IMR-90 (cell line): ENCODE measurements at regions not wholly inside any gene's neighbourhood (a gene's known extent, or its start where the extent isn't known, plus 50 kb on each side); places are given as distances from the start of the nearest gene placed in this dataset.

Source experiments
- ATAC-seq: fragments of 200-7000 bp; cut with Tn5 transposase; 2 replicates; pipeline ENCODE4 v1.9.1; 2020; ENCODE audit warnings: low read depth, mild to moderate bottlenecking, moderate library complexity
- BruUV-seq: library from RNA; stranded (reverse); fragments of 400-500 nt; replicated peaks from 2 replicates; lab custom pipeline; 2021; lab: Mats Ljungman, UMichigan
- CTCF ChIA-PET: fragments of 300-600 bp; formaldehyde crosslinking; extraction: SDS; loops from one replicate; lab custom pipeline; 2021; ENCODE audit warnings: antibody characterized with exemption; lab: Yijun Ruan, JAX
- POLR2A ChIA-PET: fragments of 300-600 bp; sonication (Branson Sonifier 250); formaldehyde crosslinking; loops from one replicate; lab custom pipeline; 2022; ENCODE audit warnings: antibody characterized with exemption; ENCODE audit not compliant: unreplicated experiment; lab: Charles Lee
- DNase-seq: peaks from one replicate; pipeline ENCODE4 v3.0.0; 2013
- H2AFZ ChIP-seq: replicated peaks from 2 replicates; pipeline ENCODE3; 2013; ENCODE audit warnings: low read length, mild to moderate bottlenecking; ENCODE audit not compliant: poor library complexity
- H2AK5ac ChIP-seq: 2 replicates; pipeline ENCODE4 v1.6.1; 2013; ENCODE audit warnings: low read depth, low read length, inconsistent platforms
- H2AK9ac ChIP-seq: replicated peaks from 2 replicates; pipeline ENCODE3; 2013; ENCODE audit warnings: mild to moderate bottlenecking, low read depth, low read length, moderate library complexity; ENCODE audit not compliant: poor library complexity
- H2BK120ac ChIP-seq: 2 replicates; pipeline ENCODE4 v1.6.1; 2013; ENCODE audit warnings: low read depth, low read length, inconsistent platforms
- H2BK15ac ChIP-seq: 3 replicates; pipeline ENCODE4 v1.6.1; 2013; ENCODE audit warnings: low read depth, low read length, inconsistent platforms
- H2BK20ac ChIP-seq: 2 replicates; pipeline ENCODE4 v1.6.1; 2013; ENCODE audit warnings: low read depth, mild to moderate bottlenecking, inconsistent platforms, low read length, moderate library complexity
- H2BK5ac ChIP-seq: 2 replicates; pipeline ENCODE4 v1.6.1; 2013; ENCODE audit warnings: mild to moderate bottlenecking, low read depth, low read length, inconsistent platforms; ENCODE audit not compliant: poor library complexity, severe bottlenecking
- H3K14ac ChIP-seq: replicated peaks from 2 replicates; pipeline ENCODE4 v1.6.1; 2013; ENCODE audit warnings: low read depth, low read length, inconsistent platforms
- H3K18ac ChIP-seq: 2 replicates; pipeline ENCODE4 v1.6.1; 2013; ENCODE audit warnings: low read depth, low read length, control low read depth
- H3K23ac ChIP-seq: 2 replicates; pipeline ENCODE4 v1.6.1; 2013; ENCODE audit warnings: low read depth, low read length, inconsistent platforms
- H3K27ac ChIP-seq: 2 replicates; pipeline ENCODE4 v1.5.1; 2013; ENCODE audit warnings: mild to moderate bottlenecking, control low read depth, low read length; ENCODE audit not compliant: insufficient read depth
- H3K27me3 ChIP-seq: 2 replicates; pipeline ENCODE4 v1.6.1; 2013; ENCODE audit warnings: low read length; ENCODE audit not compliant: control insufficient read depth, insufficient read depth
- H3K36me3 ChIP-seq: 2 replicates; pipeline ENCODE4 v1.6.1; 2013; ENCODE audit warnings: low read length, mixed read lengths; ENCODE audit not compliant: control insufficient read depth, insufficient read depth
- H3K4ac ChIP-seq: 2 replicates; pipeline ENCODE4 v1.6.1; 2013; ENCODE audit warnings: low read depth, low read length, inconsistent platforms
- H3K4me1 ChIP-seq: 2 replicates; pipeline ENCODE4 v1.6.1; 2013; ENCODE audit warnings: low read length, mixed read lengths; ENCODE audit not compliant: control insufficient read depth, insufficient read depth
- H3K4me2 ChIP-seq: 2 replicates; pipeline ENCODE4 v1.6.1; 2013; ENCODE audit warnings: low read depth, mild to moderate bottlenecking, control low read depth, low read length, moderate library complexity
- H3K4me3 ChIP-seq: 2 replicates; pipeline ENCODE4 v1.5.1; 2013; ENCODE audit warnings: low read depth, mild to moderate bottlenecking, control low read depth, low read length, moderate library complexity; ENCODE audit not compliant: insufficient read depth
- H3K56ac ChIP-seq: 2 replicates; pipeline ENCODE4 v1.6.1; 2013; ENCODE audit warnings: low read length, inconsistent platforms; ENCODE audit not compliant: insufficient read depth; ENCODE audit errors: extremely low read depth
- H3K79me1 ChIP-seq, 2 experiments: 2 replicates each; pipeline ENCODE4 v1.6.1; 2013; ENCODE audit warnings: low read length in 2 of 2, inconsistent platforms in 1 of 2, low read depth in 1 of 2
- H3K9ac ChIP-seq: 2 replicates; pipeline ENCODE4 v1.6.1; 2013; ENCODE audit warnings: low read depth, low read length, control low read depth
- H3K9me1 ChIP-seq: 2 replicates; pipeline ENCODE4 v1.6.1; 2013; ENCODE audit warnings: low read length, inconsistent platforms; ENCODE audit not compliant: insufficient read depth
- H3K9me3 ChIP-seq: 2 replicates; pipeline ENCODE4 v1.6.1; 2013; ENCODE audit warnings: low read length; ENCODE audit not compliant: control insufficient read depth, insufficient read depth
- H4K20me1 ChIP-seq: 2 replicates; pipeline ENCODE4 v1.6.1; 2013; ENCODE audit warnings: low read length, inconsistent platforms; ENCODE audit not compliant: insufficient read depth
- H4K5ac ChIP-seq: 2 replicates; pipeline ENCODE4 v1.6.1; 2013; ENCODE audit warnings: mild to moderate bottlenecking, low read depth, low read length, control low read depth
- H4K8ac ChIP-seq, 2 experiments: 2 replicates each; pipeline ENCODE4 v1.6.1; 2013; ENCODE audit warnings: low read depth in 2 of 2, low read length in 2 of 2, control low read depth in 1 of 2, inconsistent platforms in 1 of 2
- H4K91ac ChIP-seq: 2 replicates; pipeline ENCODE4 v1.6.1; 2013; ENCODE audit warnings: low read depth, low read length, inconsistent platforms; ENCODE audit not compliant: insufficient read depth
- BHLHE40 ChIP-seq: fragments of 150-350 bp; IDR thresholded peaks from 2 replicates; pipeline ENCODE4 v1.6.1; 2016; ENCODE audit warnings: mild to moderate bottlenecking, low read depth, low read length
- CEBPB ChIP-seq: IDR thresholded peaks from 2 replicates; pipeline ENCODE4 v1.6.1; 2012; ENCODE audit warnings: low read depth, low read length, improper control_type of control experiment
- CHD1 ChIP-seq: IDR thresholded peaks from 2 replicates; pipeline ENCODE4 v1.6.1; 2012; ENCODE audit warnings: low read depth, low read length, improper control_type of control experiment
- CTCF ChIP-seq: conservative IDR thresholded peaks from 2 replicates; pipeline ENCODE4 v1.5.1; 2012; ENCODE audit warnings: mild to moderate bottlenecking, low read depth, low read length, improper control_type of control experiment
- ELK1 ChIP-seq: fragments of 150-350 bp; IDR thresholded peaks from 2 replicates; pipeline ENCODE4 v1.6.1; 2016; ENCODE audit warnings: low read depth, mild to moderate bottlenecking, low read length, moderate library complexity, borderline replicate concordance
- FOS ChIP-seq: fragments of 150-350 bp; IDR thresholded peaks from 2 replicates; pipeline ENCODE4 v1.6.1; 2016; ENCODE audit warnings: low read depth, low read length
- MAFK ChIP-seq: IDR thresholded peaks from 2 replicates; pipeline ENCODE4 v1.6.1; 2012; ENCODE audit warnings: low read depth, low read length, improper control_type of control experiment
- MAZ ChIP-seq: IDR thresholded peaks from 2 replicates; pipeline ENCODE4 v1.6.1; 2012; ENCODE audit warnings: low read depth, mild to moderate bottlenecking, low read length, improper control_type of control experiment, moderate library complexity, borderline replicate concordance
- MXI1 ChIP-seq: IDR thresholded peaks from 2 replicates; pipeline ENCODE4 v1.6.1; 2012; ENCODE audit warnings: low read depth, mild to moderate bottlenecking, low read length, moderate library complexity, borderline replicate concordance
- NFE2L2 ChIP-seq: fragments of 150-350 bp; IDR thresholded peaks from 2 replicates; pipeline ENCODE4 v1.6.1; 2016; ENCODE audit warnings: low read depth, mild to moderate bottlenecking, low read length
- POLR2A ChIP-seq: IDR thresholded peaks from 2 replicates; pipeline ENCODE4 v1.6.1; 2012; ENCODE audit warnings: mild to moderate bottlenecking, low read depth, low read length
- RAD21 ChIP-seq: IDR thresholded peaks from 2 replicates; pipeline ENCODE4 v1.6.1; 2012; ENCODE audit warnings: low read length, improper control_type of control experiment
- RCOR1 ChIP-seq: IDR thresholded peaks from 2 replicates; pipeline ENCODE4 v1.6.1; 2012; ENCODE audit warnings: mild to moderate bottlenecking, low read length, improper control_type of control experiment; ENCODE audit not compliant: insufficient replicate concordance
- RFX5 ChIP-seq: IDR thresholded peaks from 2 replicates; pipeline ENCODE4 v1.8.0; 2012; ENCODE audit warnings: low read depth, mild to moderate bottlenecking, low read length, moderate library complexity
- SMC3 ChIP-seq: fragments of 150-350 bp; IDR thresholded peaks from 2 replicates; pipeline ENCODE4 v1.6.1; 2016; ENCODE audit warnings: low read depth, mild to moderate bottlenecking, antibody characterized with exemption, low read length, moderate library complexity
- USF2 ChIP-seq: fragments of 150-350 bp; IDR thresholded peaks from 2 replicates; pipeline ENCODE4 v1.6.1; 2017; ENCODE audit warnings: mild to moderate bottlenecking, antibody characterized with exemption, low read length, low read depth
- WGBS, 2 experiments: methylation state at CpG; one replicate each; pipeline versions ENCODE4 v1.1.5 to v1.1.7; 2013; ENCODE audit warnings: missing lambda C conversion rate in 2 of 2; ENCODE audit not compliant: insufficient read length in 1 of 2; ENCODE audit errors: extremely low coverage in 2 of 2; 5-methylcytosine and 5-hydroxymethylcytosine counted together
- dilution Hi-C: fragments of 300-500 bp; cut with HindIII; formaldehyde crosslinking; loops from one replicate; pipeline ENCODE4 v1.14.3; 2018; ENCODE audit warnings: low sequenced_read_pairs; ENCODE audit not compliant: unreplicated experiment
- in situ Hi-C: fragments of 300-500 bp; cut with MboI; formaldehyde crosslinking; loops from 3 replicates; pipeline ENCODE4 v1.14.3; 2019; ENCODE audit warnings: low sequenced_read_pairs, inconsistent platforms, mixed read lengths
- intact Hi-C: fragments of 100-400 bp; cut with micrococcal nuclease; formaldehyde crosslinking; loops from 2 replicates; pipeline ENCODE4 v1.10.0; 2022

GRCh38 chr1:56327195-56327594, 252.2 kb downstream of the PLPP3 start:
- BruUV-seq, result no TSS peak
- H3K27ac ChIP-seq, result no peak overlapping the region
- H3K18ac ChIP-seq, result no peak overlapping the region
- CTCF ChIA-PET, result no interaction called here
- H3K4me3 ChIP-seq, result no peak overlapping the region
- 80 to 100% methylated on average over 1 of the region's 1 CpG for WGBS, 2 experiments
- H3K56ac ChIP-seq, result no peak overlapping the region
- intact Hi-C loops (loop anchor here (10.0 kb wide), 1 partner anchor 248 kb away; the partner anchor contains the start of gene PLPP3), in situ Hi-C loops (no loop called here), dilution Hi-C loops (no loop called here)
- no peak overlapping the region for H4K8ac ChIP-seq
- H2BK20ac ChIP-seq, result no peak overlapping the region
- H2AK9ac ChIP-seq, result no peak overlapping the region
- H2BK5ac ChIP-seq, result no peak overlapping the region
- H2AFZ ChIP-seq, result no peak overlapping the region
- peaks cover 25% of the 10 kb centered on the region for H3K4me1 ChIP-seq
- no peak overlapping the region for H2BK15ac ChIP-seq
- H3K4me2 ChIP-seq, result no peak overlapping the region
- POLR2A ChIA-PET, result no interaction called here
- H3K23ac ChIP-seq, result no peak overlapping the region
- no peak for ATAC-seq
- H3K9me3 ChIP-seq, result no peaks in the 10 kb centered on the region
- H2AK5ac ChIP-seq, result peak overlapping the region; percentile 7; the same call in 1 of the 2 replicates
- peaks cover 8% of the 10 kb centered on the region; the same call in 1 of the 2 replicates for H3K9me1 ChIP-seq
- no peak overlapping the region for H3K14ac ChIP-seq
- TF ChIP-seq POLR2A, result no peak
- TF ChIP-seq CEBPB, result no peak
- no peak for TF ChIP-seq USF2
- TF ChIP-seq RFX5, result no peak
- TF ChIP-seq RCOR1, result no peak
- no peak for TF ChIP-seq ELK1
- TF ChIP-seq NFE2L2, result no peak
- TF ChIP-seq MXI1, result no peak
- TF ChIP-seq CTCF, result no peak
- no peak for TF ChIP-seq CHD1
- no peak for TF ChIP-seq MAFK
- TF ChIP-seq FOS, result no peak
- TF ChIP-seq SMC3, result no peak
- TF ChIP-seq RAD21, result no peak
- TF ChIP-seq BHLHE40, result no peak
- TF ChIP-seq MAZ, result no peak
- no peaks in the 10 kb centered on the region for H3K36me3 ChIP-seq
- H3K27me3 ChIP-seq, result no peaks in the 10 kb centered on the region
- no peak overlapping the region for H4K5ac ChIP-seq
- DNase-seq, result no peak
- no peak overlapping the region for H2BK120ac ChIP-seq
- no peaks in the 10 kb centered on the region for H3K79me1 ChIP-seq
- no peaks in the 10 kb centered on the region for H4K20me1 ChIP-seq
- no peak overlapping the region; the same call in 1 of the 2 replicates for H3K4ac ChIP-seq
- H4K91ac ChIP-seq, result peak overlapping the region; percentile 2; the same call in 1 of the 2 replicates
- H3K9ac ChIP-seq, result no peak overlapping the region
